ENCODE measurements at regions not wholly inside any gene's neighbourhood (a gene's known extent, or its start where the extent isn't known, plus 50 kb on each side); places are given as distances from the start of the nearest gene placed in this dataset.

DNA sequence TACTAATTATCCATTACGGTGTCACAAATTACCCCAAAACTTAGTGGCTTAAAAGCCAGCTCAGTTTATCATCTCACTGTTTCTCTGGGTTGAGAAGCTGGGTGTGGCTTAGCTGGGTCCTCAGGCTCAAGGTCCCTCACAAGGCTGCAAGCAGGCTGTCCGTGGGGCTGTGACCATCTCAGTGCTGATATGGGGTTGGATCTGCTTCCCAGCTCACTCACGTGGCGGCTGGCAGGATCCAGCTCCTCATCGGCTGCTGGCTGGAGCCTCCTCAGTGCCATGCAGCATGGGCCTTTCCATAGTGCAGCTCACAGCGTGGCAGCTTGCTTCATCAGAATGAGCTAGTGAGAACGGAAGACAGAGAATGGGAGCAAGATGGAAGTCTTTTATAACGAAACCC is 128.5 kb upstream of the CPEB4 start:
- TF ChIP-seq POLR2A (IDR thresholded peaks at IDR 0.05) (no peak), EP300 (IDR thresholded peaks at IDR 0.05) (no peak), POLR2AphosphoS5 (IDR thresholded peaks at IDR 0.05) (no peak)
- TF ChIP-seq, protein P1, sequence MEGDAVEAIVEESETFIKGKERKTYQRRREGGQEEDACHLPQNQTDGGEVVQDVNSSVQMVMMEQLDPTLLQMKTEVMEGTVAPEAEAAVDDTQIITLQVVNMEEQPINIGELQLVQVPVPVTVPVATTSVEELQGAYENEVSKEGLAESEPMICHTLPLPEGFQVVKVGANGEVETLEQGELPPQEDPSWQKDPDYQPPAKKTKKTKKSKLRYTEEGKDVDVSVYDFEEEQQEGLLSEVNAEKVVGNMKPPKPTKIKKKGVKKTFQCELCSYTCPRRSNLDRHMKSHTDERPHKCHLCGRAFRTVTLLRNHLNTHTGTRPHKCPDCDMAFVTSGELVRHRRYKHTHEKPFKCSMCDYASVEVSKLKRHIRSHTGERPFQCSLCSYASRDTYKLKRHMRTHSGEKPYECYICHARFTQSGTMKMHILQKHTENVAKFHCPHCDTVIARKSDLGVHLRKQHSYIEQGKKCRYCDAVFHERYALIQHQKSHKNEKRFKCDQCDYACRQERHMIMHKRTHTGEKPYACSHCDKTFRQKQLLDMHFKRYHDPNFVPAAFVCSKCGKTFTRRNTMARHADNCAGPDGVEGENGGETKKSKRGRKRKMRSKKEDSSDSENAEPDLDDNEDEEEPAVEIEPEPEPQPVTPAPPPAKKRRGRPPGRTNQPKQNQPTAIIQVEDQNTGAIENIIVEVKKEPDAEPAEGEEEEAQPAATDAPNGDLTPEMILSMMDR (IDR thresholded peaks at IDR 0.05), result no peak

All from suprapubic skin (tissue), 4 donors.